ENCODE measurements at regions not wholly inside any gene's neighbourhood (a gene's known extent, or its start where the extent isn't known, plus 50 kb on each side); places are given as distances from the start of the nearest gene placed in this dataset.

GRCh38 chr9:28750136-28750535 lies 1176.9 kb upstream of the C9orf72 start:
- in situ Hi-C loops (cut with MboI), result no loop called here
- ATAC-seq (no peak), FAIRE-seq (no peak), DNase-seq (ENCODE audit: low read depth, low spot score) (no peak)
- H3K4me1 ChIP-seq (ENCODE audit: control insufficient read depth, insufficient read depth, low read length), result no peaks in the 10 kb centered on the region
- H2AFZ ChIP-seq (ENCODE audit: control insufficient read depth, low read depth, low read length), result no peak overlapping the region
- no peak overlapping the region for H3K9ac ChIP-seq (ENCODE audit: control insufficient read depth, insufficient read depth, low read length)
- intact Hi-C loops (cut with micrococcal nuclease; ENCODE audit: unreplicated experiment), result no loop called here
- WGBS (ENCODE audit: insufficient coverage, insufficient replicate concordance, low lambda C conversion rate, missing lambda C conversion rate), result 45% methylated on average over 2 of the region's 2 CpGs
- H4K20me1 ChIP-seq (ENCODE audit: control insufficient read depth, insufficient read depth), result no peaks in the 10 kb centered on the region
- H3K4me2 ChIP-seq (ENCODE audit: control insufficient read depth, insufficient read depth), result no peak overlapping the region
- no peak for TF ChIP-seq RELA (IDR thresholded peaks at IDR 0.05; ENCODE audit: borderline replicate concordance, partially characterized antibody)
- TF ChIP-seq NFYB (IDR thresholded peaks at IDR 0.05; ENCODE audit: insufficient read depth, low read depth, low read length), result no peak
- TF ChIP-seq HCFC1 (IDR thresholded peaks at IDR 0.05; ENCODE audit: low read length), result no peak
- no peak for TF ChIP-seq ZNF217 (IDR thresholded peaks at IDR 0.05)
- no peak for TF ChIP-seq ZNF384 (IDR thresholded peaks at IDR 0.05; ENCODE audit: borderline replicate concordance, low read depth, low read length)
- no peak for TF ChIP-seq TARDBP (IDR thresholded peaks at IDR 0.05; ENCODE audit: borderline replicate concordance)
- no peak for TF ChIP-seq CREM (IDR thresholded peaks at IDR 0.05; ENCODE audit: low read depth)
- TF ChIP-seq RB1 (IDR thresholded peaks at IDR 0.05; ENCODE audit: borderline replicate concordance), result no peak
- no peak for TF ChIP-seq ZZZ3 (IDR thresholded peaks at IDR 0.05; ENCODE audit: control insufficient read depth, insufficient read length, low read depth)
- TF ChIP-seq PKNOX1 (IDR thresholded peaks at IDR 0.05), result no peak
- no peak for TF ChIP-seq SIN3A (IDR thresholded peaks at IDR 0.05; ENCODE audit: low read depth, low read length)
- TF ChIP-seq RBBP5 (conservative IDR thresholded peaks at IDR 0.05), result no peak
- no peak for TF ChIP-seq FOXK2 (IDR thresholded peaks at IDR 0.05)
- no peak for TF ChIP-seq EP300 (IDR thresholded peaks at IDR 0.05; ENCODE audit: borderline replicate concordance in 1 of 2, control insufficient read depth in 1 of 2, low read depth in 2 of 2, low read length in 2 of 2)
- no peak for TF ChIP-seq PML (IDR thresholded peaks at IDR 0.05; ENCODE audit: low read length)
- no peak for TF ChIP-seq NBN (IDR thresholded peaks at IDR 0.05)
- SMC1A ChIA-PET (ENCODE audit: uncharacterized antibody, unreplicated experiment), result interaction anchor here (0.7 kb wide), 1 partner anchor 519 kb away, joined by 3 read pairs; no protein-coding TSS in a partner anchor
- BruUV-seq (replicated peaks), result no TSS peak
- CTCF ChIA-PET, result no interaction called here
- RAD21 ChIA-PET (ENCODE audit: unreplicated experiment), result no interaction called here
- H3K27me3 ChIP-seq (replicated peaks in 1 of 2; ENCODE audit: control insufficient read depth in 2 of 2, insufficient read depth in 2 of 2, low read length in 1 of 2), result no peaks in the 10 kb centered on the region
- H3K27ac ChIP-seq (ENCODE audit: control insufficient read depth, insufficient read depth), result no peak overlapping the region
- no peaks in the 10 kb centered on the region for H3K36me3 ChIP-seq (ENCODE audit: control insufficient read depth in 2 of 2, insufficient read depth in 2 of 2, low read length in 1 of 2)
- H3K9me3 ChIP-seq (replicated peaks; ENCODE audit: control insufficient read depth, insufficient read depth, low read length), result no peaks in the 10 kb centered on the region
- H3K79me2 ChIP-seq (ENCODE audit: control insufficient read depth, insufficient read depth, low read length), result no peaks in the 10 kb centered on the region
- no peak overlapping the region for H3K4me3 ChIP-seq
- POLR2A ChIA-PET, result no interaction called here
